HG03095 (cell line): ENCODE measurements at regions not wholly inside any gene's neighbourhood (a gene's known extent, or its start where the extent isn't known, plus 50 kb on each side); places are given as distances from the start of the nearest gene placed in this dataset.

Experiments
- ATAC-seq: cut with Tn5 transposase; IDR thresholded peaks from one replicate; pipeline ENCODE4 v1.9.1; 2021; ENCODE audit warnings: moderate library complexity; ENCODE audit not compliant: unreplicated experiment

GRCh38 chr4:106681381-106681921, 312.9 kb upstream of the GIMD1 start:
- no peak for ATAC-seq

GRCh38 chr4:106679063-106679462, 310.5 kb upstream of the GIMD1 start:
- ATAC-seq, result no peak

GRCh38 chr4:106677213-106677612, 308.6 kb upstream of the GIMD1 start:
- no peak for ATAC-seq

GRCh38 chr4:106676173-106676921, 307.8 kb upstream of the GIMD1 start:
- no peak for ATAC-seq

GRCh38 chr4:106671716-106672115, 303.1 kb upstream of the GIMD1 start:
- no peak for ATAC-seq

- ATAC-seq, result no peak
These were observed 302.4 kb upstream of the GIMD1 start for GRCh38 chr4:106670976-106671375.

- ATAC-seq, result no peak
These were observed 290.8 kb upstream of the GIMD1 start for GRCh38 chr4:106659371-106659770.

GRCh38 chr4:106652095-106652494, 283.5 kb upstream of the GIMD1 start:
- no peak for ATAC-seq

GRCh38 chr4:106650701-106651100, 282.1 kb upstream of the GIMD1 start:
- ATAC-seq, result no peak

- no peak for ATAC-seq
These were observed 278.9 kb upstream of the GIMD1 start for GRCh38 chr4:106647451-106647850.

- no peak for ATAC-seq
These were observed 260.7 kb upstream of the GIMD1 start for GRCh38 chr4:106629268-106629625.

- no peak for ATAC-seq
These were observed 260.1 kb upstream of the GIMD1 start for GRCh38 chr4:106628586-106629267.

- ATAC-seq, result no peak
These were observed 258.5 kb upstream of the GIMD1 start for GRCh38 chr4:106627051-106627450.

GRCh38 chr4:106624671-106625070, 256.1 kb upstream of the GIMD1 start:
- ATAC-seq, result no peak

- ATAC-seq, result no peak
These were observed 250.4 kb upstream of the GIMD1 start for GRCh38 chr4:106618956-106619355.

- ATAC-seq, result no peak
These were observed 247.4 kb upstream of the GIMD1 start for GRCh38 chr4:106615961-106616360.

- ATAC-seq, result no peak
These were observed 246.9 kb upstream of the GIMD1 start for GRCh38 chr4:106615410-106615945.

GRCh38 chr4:106614441-106614840, 245.9 kb upstream of the GIMD1 start:
- ATAC-seq, result no peak

- no peak for ATAC-seq
These were observed 241.3 kb upstream of the GIMD1 start for GRCh38 chr4:106609917-106610316.

GRCh38 chr4:106607558-106607957, 239.0 kb upstream of the GIMD1 start:
- ATAC-seq, result no peak

- ATAC-seq, result no peak
These were observed 235.9 kb upstream of the GIMD1 start for GRCh38 chr4:106604319-106605051.
